ENCODE measurements at regions not wholly inside any gene's neighbourhood (a gene's known extent, or its start where the extent isn't known, plus 50 kb on each side); places are given as distances from the start of the nearest gene placed in this dataset.

- no peak for DNase-seq
- Histone ChIP-seq H3K27me3 (no peaks in the 10 kb centered on the region), H3K4me1 (no peaks in the 10 kb centered on the region), H3K27ac (no peak overlapping the region), H3K4me3 (no peak overlapping the region), H3K9me3 (no peaks in the 10 kb centered on the region), H3K36me3 (no peaks in the 10 kb centered on the region)
- intact Hi-C loops (cut with DNase I; ENCODE audit: low total_unique reads): no loop called here
- 35 to 62% (median 52%) methylated on average over 5 of the region's 5 CpGs for WGBS, 5 donors
- no peak for TF ChIP-seq EP300 (IDR thresholded peaks at IDR 0.05)
- no peak for TF ChIP-seq POLR2AphosphoS5 (IDR thresholded peaks at IDR 0.05)
- TF ChIP-seq CTCF (IDR thresholded peaks at IDR 0.05): no peak
- TF ChIP-seq POLR2A (IDR thresholded peaks at IDR 0.05): no peak
Observed at GRCh38 chrX:25663701-25664100, 474.4 kb upstream of the MAGEB18 start.

GRCh38 chrX:25665431-25665830 lies 472.7 kb upstream of the MAGEB18 start:
- Histone ChIP-seq H3K36me3 (no peaks in the 10 kb centered on the region), H3K4me1 (no peaks in the 10 kb centered on the region), H3K4me3 (no peak overlapping the region), H3K9me3 (no peaks in the 10 kb centered on the region), H3K27me3 (no peaks in the 10 kb centered on the region), H3K27ac (no peak overlapping the region)
- 45 to 63% (median 53%) methylated on average over 4 of the region's 4 CpGs for WGBS, 5 donors
- no peak for DNase-seq
- intact Hi-C loops (cut with DNase I; ENCODE audit: low total_unique reads): no loop called here
- no peak for TF ChIP-seq EP300 (IDR thresholded peaks at IDR 0.05)
- no peak for TF ChIP-seq POLR2A (IDR thresholded peaks at IDR 0.05)
- no peak for TF ChIP-seq POLR2AphosphoS5 (IDR thresholded peaks at IDR 0.05)
- TF ChIP-seq CTCF (IDR thresholded peaks at IDR 0.05): no peak

- 42 to 73% (median 66%) methylated on average over 2 of the region's 2 CpGs for WGBS, 5 donors
- DNase-seq: no peak
- no peaks in the 10 kb centered on the region for H3K36me3 ChIP-seq
- no peaks in the 10 kb centered on the region for H3K4me1 ChIP-seq
- no peak overlapping the region for H3K4me3 ChIP-seq
- no peak for TF ChIP-seq POLR2AphosphoS5 (IDR thresholded peaks at IDR 0.05)
- intact Hi-C loops (cut with DNase I; ENCODE audit: low total_unique reads): no loop called here
- no peaks in the 10 kb centered on the region for H3K9me3 ChIP-seq
- no peak overlapping the region for H3K27ac ChIP-seq
- no peaks in the 10 kb centered on the region for H3K27me3 ChIP-seq
Observed at GRCh38 chrX:25667681-25668080, 470.5 kb upstream of the MAGEB18 start.

- H3K4me3 ChIP-seq: no peak overlapping the region
- no peaks in the 10 kb centered on the region for H3K4me1 ChIP-seq
- no peaks in the 10 kb centered on the region for H3K27me3 ChIP-seq
- intact Hi-C loops (cut with DNase I; ENCODE audit: low total_unique reads): no loop called here
- WGBS, 5 donors: 49 to 75% (median 72%) methylated on average over 3 of the region's 3 CpGs
- no peaks in the 10 kb centered on the region for H3K36me3 ChIP-seq
- TF ChIP-seq EP300 (IDR thresholded peaks at IDR 0.05) (no peak), POLR2AphosphoS5 (IDR thresholded peaks at IDR 0.05) (no peak), CTCF (IDR thresholded peaks at IDR 0.05) (no peak), POLR2A (IDR thresholded peaks at IDR 0.05) (no peak)
- H3K27ac ChIP-seq: no peak overlapping the region
- DNase-seq: no peak
- H3K9me3 ChIP-seq: peaks cover 0 to 20% (median 0%) of the 10 kb centered on the region in 4 donors
Observed at GRCh38 chrX:25674776-25675175, 463.4 kb upstream of the MAGEB18 start.

GRCh38 chrX:25701876-25702275 lies 436.3 kb upstream of the MAGEB18 start:
- no peaks in the 10 kb centered on the region for H3K36me3 ChIP-seq
- H3K4me1 ChIP-seq: no peaks in the 10 kb centered on the region
- TF ChIP-seq POLR2A (IDR thresholded peaks at IDR 0.05): no peak
- no peak for TF ChIP-seq CTCF (IDR thresholded peaks at IDR 0.05)
- TF ChIP-seq POLR2AphosphoS5 (IDR thresholded peaks at IDR 0.05): no peak
- no peak for TF ChIP-seq EP300 (IDR thresholded peaks at IDR 0.05)
- H3K4me3 ChIP-seq: no peak overlapping the region
- H3K27ac ChIP-seq: no peak overlapping the region
- no peak for DNase-seq
- no peaks in the 10 kb centered on the region for H3K27me3 ChIP-seq
- peaks cover 0 to 13% (median 6%) of the 10 kb centered on the region in 4 donors for H3K9me3 ChIP-seq
- intact Hi-C loops (cut with DNase I; ENCODE audit: low total_unique reads): no loop called here
- 67 to 97% (median 80%) methylated on average over 1 of the region's 1 CpG for WGBS, 5 donors

Measured in stomach (tissue), 8 donors.